ENCODE measurements at regions not wholly inside any gene's neighbourhood (a gene's known extent, or its start where the extent isn't known, plus 50 kb on each side); places are given as distances from the start of the nearest gene placed in this dataset.

DNA sequence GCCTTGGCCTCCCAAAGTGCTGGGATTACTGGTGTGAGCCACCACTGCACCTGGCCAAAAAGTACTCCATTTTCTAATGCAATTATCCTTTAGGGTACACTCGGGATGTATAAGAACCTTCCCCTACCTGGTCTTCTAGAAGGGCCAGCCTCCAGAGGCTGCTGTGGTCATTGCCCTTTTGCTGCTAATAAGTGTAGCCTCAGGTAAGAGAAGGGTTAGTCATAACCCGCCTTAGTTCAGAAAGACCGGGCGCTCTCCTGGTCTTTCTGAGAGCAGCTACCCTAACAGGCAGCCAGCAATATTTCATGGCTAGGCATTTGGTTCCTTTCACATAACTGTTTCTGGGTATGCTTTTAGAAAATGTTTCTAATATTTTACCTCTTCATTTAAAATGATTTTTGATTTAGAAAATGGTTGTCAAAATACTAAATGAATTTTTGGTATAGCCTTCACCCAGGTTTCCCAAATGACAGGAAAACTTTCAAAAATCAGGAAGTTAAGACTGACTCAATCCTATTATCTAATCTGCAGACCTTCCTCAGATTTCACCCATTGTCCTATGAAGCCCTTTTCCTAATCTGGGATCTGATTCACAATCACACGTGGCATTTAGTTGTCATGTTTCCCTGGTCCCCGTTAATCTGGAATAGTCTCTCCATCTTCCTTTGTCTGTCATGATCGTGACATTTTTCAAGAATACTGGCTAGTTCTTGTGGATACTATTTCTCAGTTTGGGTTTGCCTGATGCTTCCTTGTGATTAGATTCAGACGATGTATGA, 479.0 kb downstream of the SIPA1L2 start:
- Mint-ChIP-seq H3K9me3 (no peaks in the 10 kb centered on the region), H3K36me3 (no peaks in the 10 kb centered on the region), H3K4me3 (no peak overlapping the region), H3K4me1 (ENCODE audit: unreplicated experiment) (peaks cover 4% of the 10 kb centered on the region), H3K27ac (no peak overlapping the region), H3K27me3 (peaks cover 13% of the 10 kb centered on the region)
- DNase-seq (ENCODE audit: extremely low spot score, unreplicated experiment): no peak
- TF ChIP-seq, protein P1, sequence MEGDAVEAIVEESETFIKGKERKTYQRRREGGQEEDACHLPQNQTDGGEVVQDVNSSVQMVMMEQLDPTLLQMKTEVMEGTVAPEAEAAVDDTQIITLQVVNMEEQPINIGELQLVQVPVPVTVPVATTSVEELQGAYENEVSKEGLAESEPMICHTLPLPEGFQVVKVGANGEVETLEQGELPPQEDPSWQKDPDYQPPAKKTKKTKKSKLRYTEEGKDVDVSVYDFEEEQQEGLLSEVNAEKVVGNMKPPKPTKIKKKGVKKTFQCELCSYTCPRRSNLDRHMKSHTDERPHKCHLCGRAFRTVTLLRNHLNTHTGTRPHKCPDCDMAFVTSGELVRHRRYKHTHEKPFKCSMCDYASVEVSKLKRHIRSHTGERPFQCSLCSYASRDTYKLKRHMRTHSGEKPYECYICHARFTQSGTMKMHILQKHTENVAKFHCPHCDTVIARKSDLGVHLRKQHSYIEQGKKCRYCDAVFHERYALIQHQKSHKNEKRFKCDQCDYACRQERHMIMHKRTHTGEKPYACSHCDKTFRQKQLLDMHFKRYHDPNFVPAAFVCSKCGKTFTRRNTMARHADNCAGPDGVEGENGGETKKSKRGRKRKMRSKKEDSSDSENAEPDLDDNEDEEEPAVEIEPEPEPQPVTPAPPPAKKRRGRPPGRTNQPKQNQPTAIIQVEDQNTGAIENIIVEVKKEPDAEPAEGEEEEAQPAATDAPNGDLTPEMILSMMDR (conservative IDR thresholded peaks at IDR 0.05): no peak

DNA sequence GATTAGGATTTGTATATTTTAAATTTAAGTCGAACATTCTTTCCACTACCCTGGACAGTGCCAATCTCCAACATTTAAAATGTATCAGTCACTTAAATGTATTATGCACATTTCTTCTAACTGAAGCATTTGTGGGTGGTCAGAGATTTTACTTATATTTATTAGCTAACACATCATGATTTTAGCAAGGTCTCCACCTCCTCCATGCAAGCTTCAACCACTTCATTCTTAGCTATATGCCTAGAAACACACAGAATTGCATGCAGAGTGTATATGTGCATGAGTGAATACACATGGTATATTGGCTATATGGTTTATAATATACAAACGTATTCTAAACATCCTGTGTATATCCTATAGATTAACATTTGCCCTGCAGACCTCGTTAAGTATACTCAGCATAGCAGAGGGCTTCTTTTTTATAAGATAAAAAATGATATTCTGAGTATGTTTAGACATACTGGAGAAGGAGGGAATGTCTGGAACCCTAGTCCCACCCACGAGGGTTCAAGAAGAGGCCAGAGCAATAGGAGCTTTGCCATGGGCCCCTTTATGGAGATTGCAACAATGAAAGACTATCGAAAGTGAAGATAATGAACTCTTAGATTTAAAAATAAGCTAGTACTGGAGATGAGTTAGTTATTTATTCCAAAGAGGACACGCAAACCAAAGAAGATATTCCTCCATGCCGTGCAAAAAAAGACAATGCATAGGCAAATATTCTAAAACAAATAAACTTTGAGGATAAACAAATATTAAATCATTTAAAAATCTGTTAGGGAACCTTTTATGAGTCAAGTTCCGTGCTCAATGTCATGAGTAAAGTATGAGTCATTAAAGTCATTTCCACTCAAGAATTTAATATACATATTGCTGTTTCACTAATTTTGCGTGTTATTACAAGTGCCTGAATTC, 480.4 kb downstream of the SIPA1L2 start:
- DNase-seq (ENCODE audit: extremely low spot score, unreplicated experiment): no peak
- H3K9me3 Mint-ChIP-seq: no peaks in the 10 kb centered on the region
- TF ChIP-seq, protein P1 (conservative IDR thresholded peaks at IDR 0.05): no peak
- no peak overlapping the region for H3K27ac Mint-ChIP-seq
- H3K36me3 Mint-ChIP-seq: no peaks in the 10 kb centered on the region
- H3K27me3 Mint-ChIP-seq: peaks cover 13% of the 10 kb centered on the region
- H3K4me3 Mint-ChIP-seq: no peak overlapping the region
- H3K4me1 Mint-ChIP-seq (ENCODE audit: unreplicated experiment): peaks cover 4% of the 10 kb centered on the region

DNA sequence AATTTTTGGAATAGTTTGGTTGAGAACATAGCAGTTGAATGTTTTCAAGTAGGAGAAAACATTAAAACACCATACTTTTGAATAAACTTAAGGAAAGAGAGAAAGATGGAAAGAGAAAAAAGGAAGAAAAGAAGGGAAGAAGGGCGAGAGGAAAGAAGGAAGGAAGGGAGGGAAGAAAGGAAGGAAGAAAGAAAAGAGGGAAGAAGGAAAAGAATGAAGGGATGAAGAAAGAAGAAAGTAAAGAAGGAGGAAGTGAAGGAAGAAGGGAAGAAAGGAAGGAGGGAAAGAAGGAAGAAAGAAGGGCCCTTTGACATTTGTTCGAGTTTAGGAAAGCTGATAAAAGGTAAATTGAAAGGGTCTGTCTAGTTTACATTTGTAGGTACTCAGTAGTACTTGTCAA, 482.7 kb downstream of the SIPA1L2 start:
- TF ChIP-seq, protein P1 (conservative IDR thresholded peaks at IDR 0.05): no peak
- H3K36me3 Mint-ChIP-seq: no peaks in the 10 kb centered on the region
- no peak for DNase-seq (ENCODE audit: extremely low spot score, unreplicated experiment)
- H3K27me3 Mint-ChIP-seq: peaks cover 13% of the 10 kb centered on the region
- peaks cover 4% of the 10 kb centered on the region for H3K4me1 Mint-ChIP-seq (ENCODE audit: unreplicated experiment)
- H3K27ac Mint-ChIP-seq: no peak overlapping the region
- H3K4me3 Mint-ChIP-seq: no peak overlapping the region
- H3K9me3 Mint-ChIP-seq: no peaks in the 10 kb centered on the region

DNA sequence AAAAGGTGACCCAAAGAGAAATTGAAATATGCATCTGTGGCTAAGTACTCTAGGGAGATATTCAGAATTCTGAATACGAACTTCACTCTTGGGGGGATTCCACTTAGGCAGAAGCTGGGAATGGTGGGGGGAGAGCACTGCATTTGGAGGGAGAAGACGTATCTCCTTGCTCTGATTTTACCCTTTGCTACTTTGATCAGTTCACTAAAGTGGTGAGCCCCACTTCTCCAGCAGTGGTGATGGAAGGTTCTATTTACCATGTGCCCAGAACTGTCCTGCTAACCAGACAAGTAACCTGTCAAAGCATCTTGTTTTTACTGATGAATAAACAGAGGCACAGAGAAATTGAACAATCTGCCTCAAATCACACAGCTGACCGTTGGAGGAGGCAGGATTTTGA, 483.4 kb downstream of the SIPA1L2 start:
- no peaks in the 10 kb centered on the region for H3K36me3 Mint-ChIP-seq
- H3K4me1 Mint-ChIP-seq (ENCODE audit: unreplicated experiment): peaks cover 4% of the 10 kb centered on the region
- H3K27me3 Mint-ChIP-seq: peaks cover 13% of the 10 kb centered on the region
- TF ChIP-seq, protein P1 (conservative IDR thresholded peaks at IDR 0.05): no peak
- H3K27ac Mint-ChIP-seq: no peak overlapping the region
- DNase-seq (ENCODE audit: extremely low spot score, unreplicated experiment): no peak
- H3K4me3 Mint-ChIP-seq: no peak overlapping the region
- no peaks in the 10 kb centered on the region for H3K9me3 Mint-ChIP-seq

DNA sequence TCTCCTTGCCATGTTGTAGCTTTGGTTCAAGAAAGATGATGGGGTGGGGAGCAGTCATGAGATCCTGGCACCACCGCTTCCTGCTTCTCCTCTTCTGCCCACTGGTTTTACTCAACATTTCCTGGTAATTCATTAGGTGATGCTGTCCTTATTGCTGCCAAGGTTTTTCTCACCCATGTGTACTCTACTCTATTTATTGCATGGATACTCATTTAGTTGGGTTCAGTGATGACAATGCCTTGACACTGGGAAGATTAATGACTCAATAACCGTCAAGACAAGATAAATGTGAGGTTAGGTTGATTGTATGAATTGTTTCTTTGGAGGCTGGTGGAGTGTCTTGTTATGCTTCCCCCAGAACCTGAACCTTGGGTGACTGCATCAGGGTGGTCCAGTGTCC, 484.2 kb downstream of the SIPA1L2 start:
- TF ChIP-seq, protein P1 (conservative IDR thresholded peaks at IDR 0.05): no peak
- Mint-ChIP-seq H3K4me3 (no peak overlapping the region), H3K9me3 (no peaks in the 10 kb centered on the region), H3K27ac (no peak overlapping the region), H3K27me3 (peaks cover 13% of the 10 kb centered on the region), H3K4me1 (ENCODE audit: unreplicated experiment) (peaks cover 4% of the 10 kb centered on the region), H3K36me3 (no peaks in the 10 kb centered on the region)
- no peak for DNase-seq (ENCODE audit: extremely low spot score, unreplicated experiment)
